Keratinocyte (primary cell): ENCODE measurements at regions not wholly inside any gene's neighbourhood (a gene's known extent, or its start where the extent isn't known, plus 50 kb on each side); places are given as distances from the start of the nearest gene placed in this dataset.

Experiments used
- DNase-seq: peaks from one replicate; pipeline ENCODE4 v3.0.0-alpha.2; 2011; ENCODE audit warnings: low read depth, missing footprints, low spot score
- FAIRE-seq: peaks from 2 replicates; lab custom pipeline; 2011; peaks lifted over from hg19 to GRCh38; lab: Jason Lieb, UNC
- H2AFZ ChIP-seq: 2 replicates; pipeline ENCODE4 v1.6.0; 2012; ENCODE audit warnings: low read length, control low read depth, inconsistent platforms; ENCODE audit not compliant: control insufficient read depth
- H3K27ac ChIP-seq: 2 replicates; pipeline ENCODE4 v1.5.1; 2011; ENCODE audit warnings: low read length; ENCODE audit not compliant: control insufficient read depth, insufficient read depth
- H3K27me3 ChIP-seq: 3 replicates; pipeline ENCODE4 v1.6.0; 2011; ENCODE audit warnings: low read length; ENCODE audit not compliant: control insufficient read depth, insufficient read depth; ENCODE audit errors: extremely low read depth
- H3K36me3 ChIP-seq, 2 experiments: 2 replicates in 1 of 2; 3 replicates in 1 of 2; pipeline ENCODE4 v1.5.1; 2011; ENCODE audit warnings: low read length in 2 of 2, mild to moderate bottlenecking in 1 of 2; ENCODE audit not compliant: control insufficient read depth in 2 of 2, insufficient read depth in 2 of 2; ENCODE audit errors: extremely low read depth in 1 of 2
- H3K4me1 ChIP-seq: 3 replicates; pipeline ENCODE4 v1.5.1; 2011; ENCODE audit warnings: low read length; ENCODE audit not compliant: control insufficient read depth, insufficient read depth; ENCODE audit errors: extremely low read depth
- H3K4me2 ChIP-seq: 3 replicates; pipeline ENCODE4 v1.6.0; 2011; ENCODE audit warnings: low read depth, low read length; ENCODE audit not compliant: control insufficient read depth, insufficient read depth; ENCODE audit errors: extremely low read depth
- H3K4me3 ChIP-seq, 3 experiments: fragments of 200-600 bp in 1 of 3; sonication (generic) in 1 of 3; 2 replicates in 2 of 3; 3 replicates in 1 of 3; pipeline ENCODE4 v1.5.1; 2011 to 2016; ENCODE audit warnings: low read length in 3 of 3, mild to moderate bottlenecking in 3 of 3, control low read depth in 2 of 3, inconsistent platforms in 1 of 3, low read depth in 1 of 3, mixed read lengths in 1 of 3, mixed run types in 1 of 3, moderate library complexity in 1 of 3; ENCODE audit not compliant: control insufficient read depth in 2 of 3, insufficient read depth in 2 of 3; ENCODE audit errors: extremely low read depth in 1 of 3
- H3K79me2 ChIP-seq: 2 replicates; pipeline ENCODE4 v1.6.0; 2012; ENCODE audit warnings: low read length; ENCODE audit not compliant: control insufficient read depth, insufficient read depth
- H3K9ac ChIP-seq: 3 replicates; pipeline ENCODE4 v1.6.0; 2011; ENCODE audit warnings: low read length; ENCODE audit not compliant: control insufficient read depth, insufficient read depth; ENCODE audit errors: extremely low read depth
- H3K9me1 ChIP-seq: 3 replicates; pipeline ENCODE4 v1.6.0; 2011; ENCODE audit warnings: low read length; ENCODE audit not compliant: control insufficient read depth, insufficient read depth; ENCODE audit errors: extremely low read depth
- H3K9me3 ChIP-seq: 2 replicates; pipeline ENCODE4 v1.5.1; 2012; ENCODE audit warnings: low read depth, low read length; ENCODE audit not compliant: control insufficient read depth
- H4K20me1 ChIP-seq: 3 replicates; pipeline ENCODE4 v1.6.0; 2011; ENCODE audit warnings: low read length; ENCODE audit not compliant: control insufficient read depth, insufficient read depth; ENCODE audit errors: extremely low read depth
- CTCF ChIP-seq, 3 experiments: IDR thresholded peaks in 1 of 3; conservative IDR thresholded peaks in 1 of 3; optimal IDR thresholded peaks in 1 of 3; 2 replicates in 2 of 3; 3 replicates in 1 of 3; pipeline versions ENCODE3 to v1.5.1; 2011; ENCODE audit warnings: low read length in 3 of 3, mild to moderate bottlenecking in 3 of 3, moderate library complexity in 2 of 3, control low read depth in 1 of 3, inconsistent platforms in 1 of 3; ENCODE audit not compliant: insufficient read depth in 2 of 3; ENCODE audit errors: extremely low read depth in 1 of 3
- EZH2 ChIP-seq: IDR thresholded peaks from one replicate; pipeline ENCODE4 v1.6.1; 2012; ENCODE audit warnings: inconsistent platforms, mild to moderate bottlenecking, low read length, moderate library complexity
- dilution Hi-C: fragments of 300-500 bp; cut with MboI; formaldehyde crosslinking; loops from one replicate; pipeline ENCODE4 v1.7.0; 2020; ENCODE audit warnings: low sequenced_read_pairs; ENCODE audit not compliant: extremely low pct_ligation_motif_present

- no peaks in the 10 kb centered on the region for H3K27me3 ChIP-seq
- dilution Hi-C loops, result no loop called here
- FAIRE-seq, result no peak
Measured at GRCh38 chr2:33764551-33764950, 165.5 kb upstream of the FAM98A start.

GRCh38 chr2:33763671-33764310, 164.7 kb upstream of the FAM98A start:
- Histone ChIP-seq H3K27me3 (no peaks in the 10 kb centered on the region), H4K20me1 (no peaks in the 10 kb centered on the region), H3K4me3 (no peak overlapping the region), H3K9me1 (no peaks in the 10 kb centered on the region), H3K36me3 (no peaks in the 10 kb centered on the region), H3K9me3 (no peaks in the 10 kb centered on the region), H3K4me1 (no peaks in the 10 kb centered on the region), H3K79me2 (no peaks in the 10 kb centered on the region), H3K27ac (no peak overlapping the region), H3K4me2 (no peak overlapping the region), H3K9ac (no peak overlapping the region), H2AFZ (no peak overlapping the region)
- dilution Hi-C loops, result no loop called here
- DNase-seq (no peak), FAIRE-seq (no peak)
- TF ChIP-seq CTCF (optimal IDR thresholded peaks at IDR 0.05 in 1 of 3, IDR thresholded peaks at IDR 0.05 in 1 of 3, conservative IDR thresholded peaks at IDR 0.05 in 1 of 3; ENCODE audit: extremely low read depth in 1 of 3, insufficient read depth in 2 of 3, low read length in 3 of 3), result no peak

More at GRCh38 chr2:33764551-33764950, 165.5 kb upstream of the FAM98A start:
- no peaks in the 10 kb centered on the region for H3K36me3 ChIP-seq
- no peak overlapping the region for H3K27ac ChIP-seq
- H3K9me3 ChIP-seq, result no peaks in the 10 kb centered on the region
- no peak overlapping the region for H3K9ac ChIP-seq
- no peak overlapping the region for H2AFZ ChIP-seq
- no peak overlapping the region for H3K4me3 ChIP-seq
- no peaks in the 10 kb centered on the region for H3K79me2 ChIP-seq
- TF ChIP-seq CTCF (optimal IDR thresholded peaks at IDR 0.05 in 1 of 3, IDR thresholded peaks at IDR 0.05 in 1 of 3, conservative IDR thresholded peaks at IDR 0.05 in 1 of 3; ENCODE audit: extremely low read depth in 1 of 3, insufficient read depth in 2 of 3, low read length in 3 of 3), result no peak
- TF ChIP-seq EZH2, result no peak
- no peaks in the 10 kb centered on the region for H3K9me1 ChIP-seq
- no peak for DNase-seq
- H4K20me1 ChIP-seq, result no peaks in the 10 kb centered on the region
- no peak overlapping the region for H3K4me2 ChIP-seq
- H3K4me1 ChIP-seq, result no peaks in the 10 kb centered on the region
